ENCODE measurements at regions not wholly inside any gene's neighbourhood (a gene's known extent, or its start where the extent isn't known, plus 50 kb on each side); places are given as distances from the start of the nearest gene placed in this dataset.
"Not testable (repeated sequence)": the region's sequence is repeated elsewhere in the genome, so short reads cannot be mapped to it uniquely, and the experiment has no call there.

- not testable (repeated sequence) for DNase-seq (ENCODE audit: low read depth)
Observed at GRCh38 chr12:33033999-33034398, 137.4 kb upstream of the PKP2 start.

- no peak for DNase-seq (ENCODE audit: low read depth)
Observed at GRCh38 chr12:33026791-33027190, 130.2 kb upstream of the PKP2 start.

GRCh38 chr12:33022724-33023123, 126.1 kb upstream of the PKP2 start:
- not testable (repeated sequence) for DNase-seq (ENCODE audit: low read depth)

- DNase-seq (ENCODE audit: low read depth), result not testable (repeated sequence)
Observed at GRCh38 chr12:33017029-33017428, 120.5 kb upstream of the PKP2 start.

GRCh38 chr12:33012226-33012625, 115.6 kb upstream of the PKP2 start:
- no peak for DNase-seq (ENCODE audit: low read depth)

- DNase-seq (ENCODE audit: low read depth), result no peak
Observed at GRCh38 chr12:33006106-33006505, 109.5 kb upstream of the PKP2 start.

GRCh38 chr12:33000016-33000415, 103.4 kb upstream of the PKP2 start:
- no peak for DNase-seq (ENCODE audit: low read depth)

GRCh38 chr12:32997471-32997870, 100.9 kb upstream of the PKP2 start:
- no peak for DNase-seq (ENCODE audit: low read depth)

GRCh38 chr12:32995623-32996022, 99.0 kb upstream of the PKP2 start:
- DNase-seq (ENCODE audit: low read depth), result no peak

- DNase-seq (ENCODE audit: low read depth), result no peak
Observed at GRCh38 chr12:32993404-32993803, 96.8 kb upstream of the PKP2 start.

GRCh38 chr12:32989705-32990104, 93.1 kb upstream of the PKP2 start:
- no peak for DNase-seq (ENCODE audit: low read depth)

- peak; percentile 16 for DNase-seq (ENCODE audit: low read depth)
Observed at GRCh38 chr12:32988982-32989381, 92.4 kb upstream of the PKP2 start.

GRCh38 chr12:32987512-32987911, 90.9 kb upstream of the PKP2 start:
- DNase-seq (ENCODE audit: low read depth), result no peak

- no peak for DNase-seq (ENCODE audit: low read depth)
Observed at GRCh38 chr12:32983968-32984367, 87.4 kb upstream of the PKP2 start.

GRCh38 chr12:32983332-32983731, 86.8 kb upstream of the PKP2 start:
- no peak for DNase-seq (ENCODE audit: low read depth)

- DNase-seq (ENCODE audit: low read depth), result no peak
Observed at GRCh38 chr12:32981139-32981538, 84.6 kb upstream of the PKP2 start.

- DNase-seq (ENCODE audit: low read depth), result no peak
Observed at GRCh38 chr12:32975122-32975521, 78.5 kb upstream of the PKP2 start.

GRCh38 chr12:32970465-32971110, 74.0 kb upstream of the PKP2 start:
- no peak for DNase-seq (ENCODE audit: low read depth)

- DNase-seq (ENCODE audit: low read depth), result no peak
Observed at GRCh38 chr12:32964981-32965585, 68.5 kb upstream of the PKP2 start.

GRCh38 chr12:32956418-32956817, 59.8 kb upstream of the PKP2 start:
- DNase-seq (ENCODE audit: low read depth), result not testable (repeated sequence)

- no peak for DNase-seq (ENCODE audit: low read depth)
Observed at GRCh38 chr12:32952681-32953080, 56.1 kb upstream of the PKP2 start.

- no peak for DNase-seq (ENCODE audit: low read depth)
Observed at GRCh38 chr12:32949815-32950214, 53.2 kb upstream of the PKP2 start.

- peak; percentile 29 for DNase-seq (ENCODE audit: low read depth)
Observed at GRCh38 chr12:32947206-32948067, 50.9 kb upstream of the PKP2 start.
